ENCODE measurements at regions not wholly inside any gene's neighbourhood (a gene's known extent, or its start where the extent isn't known, plus 50 kb on each side); places are given as distances from the start of the nearest gene placed in this dataset.

- no peak for TF ChIP-seq CTCF (IDR thresholded peaks at IDR 0.05)
- no peak for TF ChIP-seq EP300 (IDR thresholded peaks at IDR 0.05)
Measured at GRCh38 chr4:13129095-13129494, 355.0 kb downstream of the RAB28 start.
